GM13977 (cell line): ENCODE measurements at regions not wholly inside any gene's neighbourhood (a gene's known extent, or its start where the extent isn't known, plus 50 kb on each side); places are given as distances from the start of the nearest gene placed in this dataset.

ENCODE experiments used
- DNase-seq: peaks from one replicate; pipeline ENCODE4 v3.0.0; 2012; ENCODE audit warnings: low spot score
- in situ Hi-C: fragments of 300-500 bp; cut with MboI; formaldehyde crosslinking; loops from one replicate; pipeline ENCODE4 v1.12.0; 2022; ENCODE audit warnings: low sequenced_read_pairs, low pct_unique_long_range_greater_than_20kb, mixed read lengths, inconsistent platforms; ENCODE audit not compliant: unreplicated experiment
- TF ChIP-seq, protein P1 (sequence below): IDR thresholded peaks from 2 replicates; pipeline ENCODE4 v1.5.1; 2012; ENCODE audit warnings: mild to moderate bottlenecking, control low read depth; ENCODE audit not compliant: insufficient read depth; ENCODE audit errors: extremely low read depth, missing control alignments

DNA sequence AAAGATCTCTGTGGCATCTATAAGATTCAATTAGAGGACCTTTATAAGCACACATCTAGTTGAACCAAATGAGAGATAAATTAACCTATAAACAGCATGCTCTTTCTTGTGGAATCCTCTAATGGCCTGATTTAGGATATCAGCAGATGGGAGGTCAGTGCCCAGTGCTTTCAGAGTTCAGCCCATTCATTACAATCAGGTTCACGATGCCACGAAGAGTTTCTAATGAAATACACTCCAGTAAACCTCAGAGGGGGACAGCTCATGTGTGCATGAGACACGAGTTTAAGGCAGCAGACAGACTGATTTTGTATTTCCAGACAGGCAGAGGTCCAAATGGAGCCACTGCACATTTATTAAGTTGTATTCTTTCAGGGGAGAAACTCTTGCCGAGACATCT lies 544.4 kb upstream of the PKN2 start:
- DNase-seq, result no peak
- TF ChIP-seq, protein P1, sequence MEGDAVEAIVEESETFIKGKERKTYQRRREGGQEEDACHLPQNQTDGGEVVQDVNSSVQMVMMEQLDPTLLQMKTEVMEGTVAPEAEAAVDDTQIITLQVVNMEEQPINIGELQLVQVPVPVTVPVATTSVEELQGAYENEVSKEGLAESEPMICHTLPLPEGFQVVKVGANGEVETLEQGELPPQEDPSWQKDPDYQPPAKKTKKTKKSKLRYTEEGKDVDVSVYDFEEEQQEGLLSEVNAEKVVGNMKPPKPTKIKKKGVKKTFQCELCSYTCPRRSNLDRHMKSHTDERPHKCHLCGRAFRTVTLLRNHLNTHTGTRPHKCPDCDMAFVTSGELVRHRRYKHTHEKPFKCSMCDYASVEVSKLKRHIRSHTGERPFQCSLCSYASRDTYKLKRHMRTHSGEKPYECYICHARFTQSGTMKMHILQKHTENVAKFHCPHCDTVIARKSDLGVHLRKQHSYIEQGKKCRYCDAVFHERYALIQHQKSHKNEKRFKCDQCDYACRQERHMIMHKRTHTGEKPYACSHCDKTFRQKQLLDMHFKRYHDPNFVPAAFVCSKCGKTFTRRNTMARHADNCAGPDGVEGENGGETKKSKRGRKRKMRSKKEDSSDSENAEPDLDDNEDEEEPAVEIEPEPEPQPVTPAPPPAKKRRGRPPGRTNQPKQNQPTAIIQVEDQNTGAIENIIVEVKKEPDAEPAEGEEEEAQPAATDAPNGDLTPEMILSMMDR, result no peak
- in situ Hi-C loops, result no loop called here

DNA sequence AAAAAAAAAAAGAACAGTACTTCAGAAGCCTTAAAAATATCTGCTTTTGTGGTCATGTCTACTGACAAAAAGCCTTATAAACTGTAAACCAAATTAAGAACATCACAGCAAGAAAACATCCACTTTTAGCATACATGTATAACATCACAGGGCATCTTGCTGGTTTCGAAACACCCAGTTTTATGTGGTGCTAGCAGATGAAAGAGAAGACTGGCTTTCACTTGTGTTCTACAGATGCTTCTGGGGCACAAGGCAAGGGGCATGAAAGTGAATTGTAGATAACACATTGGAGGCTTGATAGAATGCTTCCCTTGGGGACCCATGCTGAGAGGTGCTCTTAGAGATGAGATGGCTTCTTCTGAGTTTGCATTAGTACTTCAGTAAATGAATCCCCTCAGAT lies 543.7 kb upstream of the PKN2 start:
- TF ChIP-seq, protein P1, result no peak
- DNase-seq, result no peak
- in situ Hi-C loops, result no loop called here

DNA sequence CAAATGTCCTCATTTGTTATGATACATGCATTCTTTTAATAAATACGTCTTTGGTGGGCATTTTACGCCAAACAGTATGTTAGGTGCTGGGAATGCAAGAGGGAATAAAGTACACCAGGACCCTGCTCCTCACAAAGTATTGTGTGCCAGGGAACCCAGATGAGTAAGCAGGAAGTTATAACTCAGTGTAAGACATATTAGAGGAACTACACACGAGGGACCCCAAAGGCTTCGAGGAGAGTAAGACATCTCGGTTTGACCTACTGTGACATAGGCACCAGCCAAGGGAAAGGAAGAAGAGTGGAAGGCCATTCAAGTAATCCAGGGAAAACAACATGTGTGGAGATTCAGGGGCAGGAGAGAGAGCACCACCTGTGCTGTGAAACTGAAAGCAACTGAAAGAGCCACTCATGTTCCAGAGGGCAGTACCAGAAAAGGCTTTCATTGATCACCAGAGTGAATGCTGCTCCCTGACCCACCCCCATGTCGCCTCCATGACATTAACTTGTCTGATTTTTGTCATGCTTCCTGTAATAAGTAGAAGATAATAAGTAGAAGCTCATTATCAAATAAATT lies 542.5 kb upstream of the PKN2 start:
- TF ChIP-seq, protein P1, result no peak
- in situ Hi-C loops, result no loop called here
- DNase-seq, result no peak

DNA sequence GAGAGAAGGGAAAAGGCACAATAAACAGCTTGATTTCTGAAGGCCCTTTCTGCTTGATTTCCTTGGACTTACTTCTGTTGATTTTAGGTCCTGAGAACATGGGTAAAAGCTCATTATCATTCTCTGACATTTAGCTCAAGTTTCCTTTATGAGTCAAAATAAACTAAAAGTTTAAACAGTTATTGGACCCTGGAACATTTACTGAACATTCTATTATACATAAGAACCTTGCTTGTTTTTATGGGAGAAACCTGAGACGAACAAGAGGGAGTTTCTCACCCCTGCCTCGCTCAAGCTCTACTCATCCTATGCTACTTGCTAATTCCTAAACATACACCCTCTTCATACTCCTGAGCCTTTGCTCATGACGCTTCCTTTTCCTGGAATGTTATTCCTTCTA lies 538.3 kb upstream of the PKN2 start:
- TF ChIP-seq, protein P1, result no peak
- no peak for DNase-seq
- in situ Hi-C loops, result no loop called here

DNA sequence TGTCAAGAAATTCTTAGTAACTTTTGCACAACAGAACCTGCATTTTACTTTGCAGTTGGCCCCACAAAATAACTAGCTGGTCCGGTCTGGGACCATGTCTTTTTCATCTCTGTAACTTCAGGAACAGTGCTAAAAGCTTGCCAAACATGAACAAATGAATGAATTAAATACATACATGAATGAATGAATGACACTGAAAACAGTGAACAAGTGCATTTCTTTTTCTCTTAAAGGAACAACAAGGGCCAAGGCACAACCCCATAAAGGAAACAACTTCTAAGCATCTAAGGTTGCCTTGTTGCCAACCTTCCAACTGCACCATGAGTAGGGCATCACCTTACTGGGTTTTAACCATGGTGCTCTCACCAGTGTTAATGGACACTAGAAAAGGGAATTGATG lies 534.4 kb upstream of the PKN2 start:
- no peak for DNase-seq
- in situ Hi-C loops, result no loop called here
- TF ChIP-seq, protein P1, result no peak

DNA sequence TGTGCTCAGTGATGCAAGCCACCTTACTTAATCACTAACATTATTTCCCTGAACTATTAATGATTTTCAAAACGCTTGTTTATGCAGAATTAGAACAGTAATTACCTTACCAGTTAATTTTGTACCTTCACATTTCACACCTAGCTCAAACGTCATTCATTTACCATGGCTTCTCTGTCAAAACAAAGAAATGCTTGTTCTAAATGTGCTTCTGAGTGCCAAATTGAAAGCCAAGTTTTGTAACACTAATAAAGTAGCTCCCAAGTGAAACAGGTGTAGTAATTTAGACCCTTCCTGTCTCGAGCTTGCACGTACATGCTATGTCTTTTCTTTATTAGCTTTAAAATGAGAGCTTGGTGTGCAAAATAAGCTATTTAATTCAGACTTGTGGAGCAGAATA lies 533.7 kb upstream of the PKN2 start:
- DNase-seq, result no peak
- TF ChIP-seq, protein P1, result no peak
- in situ Hi-C loops, result no loop called here

DNA sequence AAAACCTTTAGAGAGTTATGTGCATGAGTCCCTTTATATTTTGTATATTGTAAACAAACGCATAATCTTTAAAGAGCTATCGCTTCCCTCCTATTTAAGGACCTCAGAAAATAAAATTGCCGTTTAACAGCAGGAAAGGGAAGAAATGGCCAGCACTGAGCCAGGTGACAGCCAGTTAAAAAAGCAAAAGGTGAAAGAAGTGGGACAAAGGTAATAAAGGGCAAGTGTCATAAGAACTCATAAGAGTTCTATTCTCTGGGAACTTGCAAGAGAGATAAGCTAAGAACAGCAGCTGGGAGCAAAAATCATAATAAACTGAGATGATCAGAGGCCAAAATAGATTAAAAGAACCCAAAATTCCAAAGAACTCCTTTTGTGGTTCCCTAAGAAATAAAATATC lies 520.9 kb upstream of the PKN2 start:
- no peak for DNase-seq
- TF ChIP-seq, protein P1, result no peak
- in situ Hi-C loops, result no loop called here
